Femur (tissue), 1 donor: ENCODE measurements at regions not wholly inside any gene's neighbourhood (a gene's known extent, or its start where the extent isn't known, plus 50 kb on each side); places are given as distances from the start of the nearest gene placed in this dataset.

ENCODE experiments used
- DNase-seq: peaks from one replicate; pipeline ENCODE4 v3.0.0-alpha.2; 2017

DNA sequence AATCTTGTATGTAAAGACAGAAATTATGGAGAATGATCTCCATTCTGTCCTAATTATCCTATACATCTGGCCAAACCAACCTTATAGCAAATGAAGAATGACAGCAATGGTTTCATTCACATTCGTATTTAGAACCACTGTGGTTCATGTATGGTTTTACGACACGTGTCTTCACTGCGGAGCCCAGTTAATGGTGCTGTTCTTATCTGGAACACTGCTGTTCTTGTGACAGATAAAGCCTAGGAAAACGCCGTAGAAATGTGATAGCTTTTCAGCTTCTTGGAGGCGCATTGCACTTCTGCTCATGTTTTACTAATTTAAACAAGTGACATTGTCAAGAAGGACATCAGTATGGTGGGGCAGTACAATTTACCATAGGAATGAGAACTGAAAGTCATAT lies 2266.4 kb upstream of the TENM3 start:
- DNase-seq, result no peak

DNA sequence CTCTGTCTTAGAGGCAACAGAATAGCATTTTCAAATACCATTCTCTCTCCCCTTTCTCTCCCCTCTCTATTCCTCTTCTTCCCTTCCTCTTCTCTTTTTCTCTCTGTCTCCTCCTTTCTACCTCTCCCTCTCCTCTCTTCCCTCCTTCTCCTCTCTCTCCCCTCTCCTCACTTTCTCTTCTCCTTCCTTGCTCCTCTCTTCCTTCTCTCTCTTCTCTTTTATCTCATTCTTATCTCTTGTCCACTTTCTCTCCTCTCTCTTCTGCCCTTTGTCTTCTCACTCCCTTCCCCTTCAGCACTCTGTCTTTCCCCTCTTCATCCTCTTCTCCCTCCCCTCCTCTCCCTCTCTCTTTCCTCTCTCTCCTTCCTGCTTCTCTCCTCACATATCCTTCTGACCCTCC lies 2265.8 kb upstream of the TENM3 start:
- DNase-seq, result no peak

- DNase-seq, result no peak
These were observed 2262.0 kb upstream of the TENM3 start for GRCh38 chr4:179981161-179981560.

GRCh38 chr4:179989975-179990374 lies 2253.2 kb upstream of the TENM3 start:
- DNase-seq, result no peak

- no peak for DNase-seq
These were observed 2233.9 kb upstream of the TENM3 start for GRCh38 chr4:180009316-180009715.

DNA sequence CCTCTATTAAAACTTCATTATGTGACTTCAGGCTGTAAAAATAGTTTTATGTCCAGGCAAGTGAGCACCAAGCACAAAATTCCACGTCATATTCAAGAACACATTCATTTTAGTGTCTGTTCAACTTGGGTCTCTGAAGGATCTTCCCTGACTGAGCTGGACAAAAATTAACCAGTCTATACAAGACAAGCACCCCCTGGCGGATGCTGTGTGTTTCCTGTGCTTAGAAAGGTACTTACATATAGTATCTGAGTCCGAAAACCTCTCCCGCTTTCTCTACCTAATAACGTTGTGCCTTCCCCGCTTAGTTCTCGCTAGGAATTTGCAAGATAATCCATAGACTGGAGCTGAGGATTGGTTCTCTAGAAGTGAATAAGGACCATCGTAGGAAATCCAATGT lies 2214.5 kb upstream of the TENM3 start:
- peak; percentile 40 for DNase-seq

- DNase-seq, result no peak
These were observed 2211.9 kb upstream of the TENM3 start for GRCh38 chr4:180031330-180031729.

DNA sequence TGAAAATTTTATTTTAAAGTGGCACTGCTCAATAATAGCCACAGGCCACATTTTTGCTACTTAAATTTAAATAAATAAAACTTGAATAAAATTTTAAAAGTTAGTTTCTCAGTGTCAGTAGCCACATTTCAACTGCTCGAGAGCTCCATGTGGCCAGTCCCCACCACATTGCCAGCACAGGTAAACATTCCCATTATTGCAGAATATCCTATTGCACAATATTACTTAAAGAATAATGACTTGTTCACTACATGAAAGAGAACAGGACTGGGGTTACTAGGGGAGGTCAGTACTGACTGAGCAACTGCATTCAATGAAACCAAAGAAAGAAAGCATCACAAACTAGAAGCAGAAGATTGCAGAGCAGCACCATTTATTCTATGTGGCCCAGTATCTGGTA lies 2201.6 kb upstream of the TENM3 start:
- no peak for DNase-seq

DNA sequence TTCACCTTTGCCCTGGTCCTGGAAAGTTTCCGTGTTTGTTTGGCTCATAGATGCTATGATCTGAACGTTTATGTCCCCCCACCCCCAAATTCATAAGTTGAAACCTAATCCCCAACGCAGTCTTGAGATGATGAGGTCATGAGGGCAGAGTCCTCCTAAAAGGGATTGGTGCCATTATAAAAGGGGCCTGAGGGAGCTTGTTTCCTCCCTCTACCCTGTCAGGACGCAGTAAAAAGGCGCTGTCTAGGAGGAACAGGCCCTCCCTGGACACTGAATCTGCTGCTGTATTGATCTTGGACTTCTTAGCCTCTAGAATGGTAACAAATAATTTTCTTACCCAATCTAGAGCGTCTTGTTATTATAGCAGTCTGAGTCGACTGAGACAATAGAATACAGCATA lies 2190.6 kb upstream of the TENM3 start:
- DNase-seq, result no peak

DNA sequence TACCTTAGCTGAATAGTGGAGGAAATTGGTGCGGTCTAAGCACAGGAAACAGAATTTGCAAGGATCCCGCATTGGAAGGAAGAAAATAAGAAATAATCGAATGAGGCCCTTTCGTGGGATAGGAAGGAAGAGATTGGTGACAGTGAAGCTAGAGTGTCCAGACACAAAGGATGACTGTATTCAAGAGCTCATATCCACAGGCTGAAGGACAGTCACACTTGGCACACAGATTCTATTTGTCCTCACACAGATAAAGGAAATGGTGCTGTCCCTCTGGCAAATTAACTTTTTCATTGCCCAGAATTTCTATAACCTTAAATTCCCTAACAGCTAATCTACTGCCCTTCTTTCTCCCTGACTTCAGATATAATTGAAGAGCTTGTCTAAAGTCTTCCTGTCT lies 2188.9 kb upstream of the TENM3 start:
- DNase-seq, result no peak

DNA sequence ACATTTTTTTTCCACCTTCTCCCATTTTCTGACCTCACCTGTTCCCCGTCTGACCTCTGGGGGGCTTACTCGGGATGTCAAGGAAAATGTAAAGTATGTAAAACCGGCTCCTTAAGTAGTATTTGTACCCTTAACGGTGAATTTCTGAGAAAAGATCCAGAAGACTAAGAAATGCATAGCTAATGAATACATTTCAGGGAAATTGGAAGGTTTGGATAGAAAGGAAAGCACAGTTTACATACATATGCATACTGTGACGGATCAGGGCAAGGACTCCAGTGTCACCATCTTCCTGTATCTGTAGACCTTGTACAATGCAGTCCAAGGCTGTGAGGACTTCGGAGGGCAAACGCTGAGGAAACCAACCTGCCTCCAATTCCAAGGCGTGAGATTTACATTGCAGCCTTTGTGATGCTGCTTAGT lies 2185.9 kb upstream of the TENM3 start:
- DNase-seq, result no peak

DNA sequence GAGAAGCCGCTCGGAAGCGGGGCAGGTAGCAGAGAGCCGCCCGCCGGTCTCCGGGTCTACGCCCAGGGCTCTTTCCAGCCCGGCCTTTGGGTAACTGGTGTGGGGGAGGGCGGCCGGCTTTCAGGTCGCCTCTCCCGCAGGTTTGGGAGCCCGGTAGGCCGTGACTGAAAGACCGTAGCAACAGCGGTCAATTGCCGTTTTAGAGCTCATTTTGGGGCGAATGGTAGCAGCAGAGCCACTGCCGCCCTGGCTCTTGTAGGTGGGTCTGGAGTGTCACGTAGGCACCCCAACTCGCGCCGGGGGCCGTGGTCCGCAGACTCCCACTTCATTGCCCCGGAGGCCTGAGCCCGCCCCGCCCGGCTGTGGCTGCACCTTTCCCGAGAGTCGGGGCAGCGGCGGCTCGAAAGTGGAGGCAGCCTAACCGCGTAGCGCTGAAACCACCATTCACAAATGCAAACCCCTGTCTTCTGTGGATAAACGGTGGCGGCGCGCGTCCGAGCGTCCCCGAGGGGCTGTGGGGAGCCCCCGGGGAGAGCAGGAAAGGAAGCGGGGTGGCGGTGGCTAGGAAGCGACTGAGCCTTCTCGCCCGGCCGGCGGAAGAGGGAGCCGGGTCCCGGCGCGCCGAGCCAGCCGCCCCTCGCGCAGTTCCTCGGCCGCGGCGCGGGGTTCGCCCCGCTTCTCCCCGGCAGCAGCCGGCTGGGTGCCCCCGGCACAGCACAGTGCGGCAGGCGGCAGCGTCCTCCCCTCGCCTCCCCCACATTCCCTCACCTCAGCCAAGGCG lies 2185.1 kb upstream of the TENM3 start:
- DNase-seq, result peak; percentile 23

- DNase-seq, result peak; percentile 76
These were observed 2184.4 kb upstream of the TENM3 start for GRCh38 chr4:180058691-180059215.

- DNase-seq, result peak; percentile 26
These were observed 2183.9 kb upstream of the TENM3 start for GRCh38 chr4:180059216-180059881.

DNA sequence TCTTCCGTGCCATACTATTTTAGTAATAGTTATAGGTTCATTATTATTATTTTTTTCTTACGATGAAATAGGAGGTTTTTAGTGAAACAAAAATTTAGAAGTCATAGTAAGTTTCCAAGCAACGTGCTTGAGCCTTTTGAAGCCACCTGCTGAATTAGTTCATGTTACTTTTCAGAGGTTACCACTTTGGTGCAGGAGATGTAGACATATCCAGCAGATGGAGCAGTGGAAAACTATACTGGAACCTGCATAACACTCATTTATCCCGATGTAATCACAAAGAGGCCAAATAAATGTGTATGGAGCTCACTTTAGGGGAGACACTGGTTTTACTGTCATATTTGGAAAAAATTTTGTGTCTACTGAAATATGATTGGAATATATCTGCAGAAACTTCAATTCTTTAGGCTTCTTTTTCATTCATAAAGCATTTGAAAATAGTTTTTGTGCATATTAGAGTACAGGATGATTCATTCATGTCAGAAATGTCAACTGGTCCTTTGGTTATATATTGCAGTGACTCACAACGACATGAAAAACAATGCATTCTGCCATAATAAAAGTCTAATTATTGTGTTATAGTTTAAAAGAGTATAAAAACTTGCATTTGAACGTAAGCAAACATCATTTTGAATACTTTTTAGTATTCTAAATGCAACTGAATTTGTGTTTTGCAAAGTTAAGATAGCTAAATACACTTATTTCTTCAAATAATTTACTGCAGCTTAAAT lies 2182.9 kb upstream of the TENM3 start:
- DNase-seq, result no peak

GRCh38 chr4:180081072-180081471 lies 2162.1 kb upstream of the TENM3 start:
- no peak for DNase-seq

DNA sequence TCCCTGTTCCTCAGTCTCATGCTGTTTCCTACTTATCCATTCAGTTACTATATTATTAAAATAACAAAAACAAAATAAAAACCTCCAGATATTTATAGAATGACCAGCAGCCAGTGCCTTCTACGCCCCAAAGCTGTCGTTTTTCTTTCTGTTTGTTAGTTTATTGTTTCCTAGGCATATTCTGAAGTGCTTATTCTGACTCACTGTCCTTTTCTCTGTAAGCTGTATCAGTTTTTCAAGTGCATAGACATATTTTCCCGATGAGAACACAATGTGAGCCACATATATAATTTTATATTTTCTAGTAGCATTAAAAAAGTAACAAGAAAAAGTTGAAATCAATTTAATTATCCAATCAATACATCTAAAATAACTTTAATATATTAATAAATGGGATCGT lies 2158.6 kb upstream of the TENM3 start:
- DNase-seq, result no peak

GRCh38 chr4:180086480-180087190 lies 2156.6 kb upstream of the TENM3 start:
- DNase-seq, result no peak

DNA sequence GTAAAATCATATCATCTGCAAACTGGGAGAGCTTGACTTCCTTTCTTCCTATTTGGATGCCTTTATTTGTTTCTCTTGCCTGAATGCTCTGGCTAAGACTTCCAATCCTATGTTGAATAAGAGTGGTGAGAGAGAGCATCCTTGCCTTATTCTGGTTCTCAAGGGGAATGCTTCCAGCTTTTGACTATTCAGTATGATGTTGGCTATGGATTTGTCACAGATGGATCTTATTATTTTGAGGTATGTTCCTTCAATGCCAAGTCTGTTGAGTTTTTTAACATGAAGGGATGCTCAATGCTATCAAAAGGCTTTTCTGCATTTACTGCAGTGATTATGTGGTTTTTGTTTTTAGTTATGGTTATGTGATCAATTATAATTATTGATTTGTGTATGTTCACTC lies 2144.6 kb upstream of the TENM3 start:
- no peak for DNase-seq

DNA sequence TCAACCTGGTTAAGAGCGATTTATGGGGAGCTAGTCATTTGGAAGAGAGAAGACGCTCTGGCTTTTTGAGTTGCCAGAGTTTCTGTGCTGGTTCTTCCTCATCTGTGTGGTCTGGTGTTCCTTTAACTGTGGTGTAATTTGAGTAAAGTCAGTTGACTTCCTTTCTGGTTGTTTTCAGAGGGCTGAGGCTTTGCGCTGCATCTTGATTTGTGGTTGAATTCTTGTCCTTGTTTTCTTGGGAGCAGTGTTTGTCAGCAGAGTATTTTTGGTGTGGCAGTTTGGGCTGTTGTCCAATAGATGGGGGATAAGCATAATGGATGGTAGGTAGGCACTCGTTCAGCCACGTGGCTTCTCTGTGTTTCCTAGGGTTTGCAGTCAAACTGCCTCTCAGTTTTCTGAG lies 2143.2 kb upstream of the TENM3 start:
- peak; percentile 30 for DNase-seq

DNA sequence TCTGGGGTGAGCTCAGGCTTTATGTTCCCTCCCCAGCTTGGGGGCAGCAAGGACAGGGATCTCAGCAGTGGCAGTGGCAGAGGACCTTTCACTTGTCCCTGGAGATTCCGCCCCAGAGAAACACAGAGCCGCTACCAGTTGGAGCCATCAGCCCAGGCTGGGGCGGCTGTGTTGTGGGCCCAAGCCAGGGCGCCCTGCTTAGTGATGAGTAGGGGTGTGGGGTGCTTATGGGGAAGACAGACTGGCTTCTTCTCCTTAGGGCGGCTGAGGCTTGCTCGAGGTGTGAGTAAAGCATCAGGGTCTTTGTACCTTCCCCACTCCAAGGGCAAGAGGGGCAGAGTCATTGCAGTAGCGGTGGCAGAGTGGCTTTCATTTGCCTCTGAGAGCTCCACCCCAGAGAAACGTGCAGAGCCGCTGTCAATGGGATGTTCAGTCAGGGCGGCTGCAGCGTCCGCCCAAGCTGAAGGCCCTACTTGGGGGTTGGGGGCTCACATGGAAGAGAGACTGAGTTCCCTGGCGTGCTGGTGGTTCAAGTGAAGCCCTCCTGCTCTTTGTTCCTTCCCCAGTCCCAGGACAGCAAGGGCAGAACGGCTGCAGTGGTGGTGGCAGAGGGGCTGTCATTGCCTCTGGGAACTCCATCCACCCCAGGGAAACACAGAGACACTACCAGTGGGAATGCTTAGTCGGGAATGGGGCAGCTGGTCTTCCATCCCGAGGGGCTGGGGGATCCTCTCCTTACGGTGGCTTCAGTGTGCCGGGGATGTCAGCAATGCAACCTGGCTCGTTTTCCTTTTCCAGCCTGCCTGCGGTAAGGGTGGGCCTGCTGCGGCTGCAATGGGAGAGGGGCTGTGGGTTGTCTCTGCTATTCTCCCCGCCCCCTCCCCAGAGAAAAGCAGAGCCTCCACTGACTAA lies 2142.5 kb upstream of the TENM3 start:
- DNase-seq, result no peak
